ENCODE measurements at regions not wholly inside any gene's neighbourhood (a gene's known extent, or its start where the extent isn't known, plus 50 kb on each side); places are given as distances from the start of the nearest gene placed in this dataset.

GRCh38 chr2:8022908-8023640 is 658.8 kb upstream of the ID2 start:
- DNase-seq (ENCODE audit: low read depth in 2 of 2, low spot score in 1 of 2), result no peak

- no peak for DNase-seq (ENCODE audit: low read depth in 2 of 2, low spot score in 1 of 2)
These were observed 657.4 kb upstream of the ID2 start for GRCh38 chr2:8024506-8024905.

GRCh38 chr2:8026381-8026780 is 655.5 kb upstream of the ID2 start:
- no peak for DNase-seq (ENCODE audit: low read depth in 2 of 2, low spot score in 1 of 2)

- no peak for DNase-seq (ENCODE audit: low read depth in 2 of 2, low spot score in 1 of 2)
These were observed 654.5 kb upstream of the ID2 start for GRCh38 chr2:8027387-8027786.

- DNase-seq (ENCODE audit: low read depth in 2 of 2, low spot score in 1 of 2), result no peak
These were observed 653.8 kb upstream of the ID2 start for GRCh38 chr2:8028036-8028435.

- DNase-seq (ENCODE audit: low read depth in 2 of 2, low spot score in 1 of 2), result no peak
These were observed 653.4 kb upstream of the ID2 start for GRCh38 chr2:8028436-8028835.

- DNase-seq (ENCODE audit: low read depth in 2 of 2, low spot score in 1 of 2), result no peak
These were observed 652.9 kb upstream of the ID2 start for GRCh38 chr2:8028981-8029380.

GRCh38 chr2:8030573-8031303 is 651.1 kb upstream of the ID2 start:
- DNase-seq (ENCODE audit: low read depth in 2 of 2, low spot score in 1 of 2), result no peak

- no peak for DNase-seq (ENCODE audit: low read depth in 2 of 2, low spot score in 1 of 2)
These were observed 650.5 kb upstream of the ID2 start for GRCh38 chr2:8031370-8031769.

- DNase-seq (ENCODE audit: low read depth in 2 of 2, low spot score in 1 of 2), result no peak
These were observed 648.2 kb upstream of the ID2 start for GRCh38 chr2:8033546-8034096.

- no peak for DNase-seq (ENCODE audit: low read depth in 2 of 2, low spot score in 1 of 2)
These were observed 645.5 kb upstream of the ID2 start for GRCh38 chr2:8036366-8036765.

- no peak for DNase-seq (ENCODE audit: low read depth in 2 of 2, low spot score in 1 of 2)
These were observed 642.1 kb upstream of the ID2 start for GRCh38 chr2:8039732-8040131.

GRCh38 chr2:8043295-8043694 is 638.6 kb upstream of the ID2 start:
- DNase-seq (ENCODE audit: low read depth in 2 of 2, low spot score in 1 of 2), result no peak

GRCh38 chr2:8044046-8044594 is 637.7 kb upstream of the ID2 start:
- no peak for DNase-seq (ENCODE audit: low read depth in 2 of 2, low spot score in 1 of 2)

GRCh38 chr2:8045081-8045614 is 636.7 kb upstream of the ID2 start:
- DNase-seq (ENCODE audit: low read depth in 2 of 2, low spot score in 1 of 2), result no peak

GRCh38 chr2:8046849-8047248 is 635.0 kb upstream of the ID2 start:
- no peak for DNase-seq (ENCODE audit: low read depth in 2 of 2, low spot score in 1 of 2)

GRCh38 chr2:8049176-8049575 is 632.7 kb upstream of the ID2 start:
- no peak for DNase-seq (ENCODE audit: low read depth in 2 of 2, low spot score in 1 of 2)

- DNase-seq (ENCODE audit: low read depth in 2 of 2, low spot score in 1 of 2), result no peak
These were observed 631.8 kb upstream of the ID2 start for GRCh38 chr2:8049851-8050571.

GRCh38 chr2:8053216-8053615 is 628.6 kb upstream of the ID2 start:
- no peak for DNase-seq (ENCODE audit: low read depth in 2 of 2, low spot score in 1 of 2)

GRCh38 chr2:8054070-8054469 is 627.8 kb upstream of the ID2 start:
- DNase-seq (ENCODE audit: low read depth in 2 of 2, low spot score in 1 of 2), result no peak

GRCh38 chr2:8058652-8059051 is 623.2 kb upstream of the ID2 start:
- DNase-seq (ENCODE audit: low read depth in 2 of 2, low spot score in 1 of 2), result no peak
